KMS-11 (cell line): ENCODE measurements at regions not wholly inside any gene's neighbourhood (a gene's known extent, or its start where the extent isn't known, plus 50 kb on each side); places are given as distances from the start of the nearest gene placed in this dataset.
"Not testable (repeated sequence)": the region's sequence is repeated elsewhere in the genome, so short reads cannot be mapped to it uniquely, and the experiment has no call there.

ENCODE experiments used
- H2AFZ ChIP-seq: fragments of 200-600 bp; sonication (generic); 2 replicates; pipeline ENCODE4 v1.6.1; 2016; ENCODE audit warnings: antibody characterized with exemption, mixed run types, low read depth
- H3K27ac ChIP-seq: fragments of 200-600 bp; sonication (generic); 2 replicates; pipeline ENCODE4 v1.6.1; 2016; ENCODE audit warnings: mild to moderate bottlenecking, mixed run types
- H3K27me3 ChIP-seq: fragments of 200-600 bp; sonication (generic); 2 replicates; pipeline ENCODE4 v1.6.1; 2017; ENCODE audit warnings: mild to moderate bottlenecking, low read depth, mixed run types, moderate library complexity; ENCODE audit not compliant: insufficient read depth
- H3K36me3 ChIP-seq: fragments of 200-600 bp; sonication (generic); 2 replicates; pipeline ENCODE4 v1.6.1; 2017; ENCODE audit warnings: mild to moderate bottlenecking, mixed run types; ENCODE audit not compliant: insufficient read depth
- H3K4me1 ChIP-seq: fragments of 200-600 bp; sonication (generic); 2 replicates; pipeline ENCODE4 v1.6.1; 2016; ENCODE audit warnings: mild to moderate bottlenecking, low read depth, mixed run types; ENCODE audit not compliant: poor library complexity, severe bottlenecking
- H3K4me2 ChIP-seq: fragments of 200-600 bp; sonication (generic); 2 replicates; pipeline ENCODE4 v1.7.0; 2016; ENCODE audit warnings: mild to moderate bottlenecking, mixed run types
- H3K4me3 ChIP-seq: fragments of 200-600 bp; sonication (generic); IDR thresholded peaks from 2 replicates; pipeline ENCODE4 v1.6.1; 2017; ENCODE audit warnings: low read depth, low read length, mixed read lengths; ENCODE audit not compliant: insufficient read depth
- H3K79me2 ChIP-seq: fragments of 200-600 bp; sonication (generic); 2 replicates; pipeline ENCODE4 v1.6.1; 2016; ENCODE audit warnings: low read depth, mixed run types; ENCODE audit not compliant: insufficient read depth
- H3K9ac ChIP-seq: fragments of 200-600 bp; sonication (generic); 2 replicates; pipeline ENCODE4 v1.6.1; 2016; ENCODE audit warnings: mild to moderate bottlenecking, mixed run types
- H4K20me1 ChIP-seq: fragments of 200-600 bp; sonication (generic); 2 replicates; pipeline ENCODE4 v1.6.1; 2016; ENCODE audit warnings: mild to moderate bottlenecking, mixed run types; ENCODE audit not compliant: insufficient read depth
- CTCF ChIP-seq: fragments of 200-600 bp; sonication (generic); conservative IDR thresholded peaks from 2 replicates; pipeline ENCODE4 v1.6.1; 2017; ENCODE audit warnings: low read depth, mild to moderate bottlenecking, antibody characterized with exemption, low read length, moderate library complexity, mixed read lengths

GRCh38 chr2:53490659-53491058 is 276.9 kb upstream of the CHAC2 start:
- H3K36me3 ChIP-seq, result no peaks in the 10 kb centered on the region
- H2AFZ ChIP-seq, result no peak overlapping the region
- no peaks in the 10 kb centered on the region for H3K27me3 ChIP-seq
- H3K27ac ChIP-seq, result no peak overlapping the region
- H3K4me3 ChIP-seq, result no peak overlapping the region
- no peaks in the 10 kb centered on the region for H3K4me1 ChIP-seq
- no peak overlapping the region for H3K9ac ChIP-seq
- TF ChIP-seq CTCF, result no peak
- no peaks in the 10 kb centered on the region for H4K20me1 ChIP-seq
- no peak overlapping the region for H3K4me2 ChIP-seq
- no peaks in the 10 kb centered on the region for H3K79me2 ChIP-seq

- H4K20me1 ChIP-seq, H3K9ac ChIP-seq, H3K4me3 ChIP-seq, H3K4me1 ChIP-seq, H3K79me2 ChIP-seq, H3K27me3 ChIP-seq, H2AFZ ChIP-seq, H3K27ac ChIP-seq, H3K36me3 ChIP-seq, H3K4me2 ChIP-seq: not testable (repeated sequence)
These were observed 281.3 kb upstream of the CHAC2 start for GRCh38 chr2:53486185-53486899.

- Histone ChIP-seq H2AFZ (no peak overlapping the region), H3K4me2 (no peak overlapping the region), H3K4me3 (no peak overlapping the region), H3K27ac (no peak overlapping the region), H3K79me2 (no peaks in the 10 kb centered on the region), H3K36me3 (no peaks in the 10 kb centered on the region), H3K27me3 (no peaks in the 10 kb centered on the region), H4K20me1 (no peaks in the 10 kb centered on the region), H3K9ac (no peak overlapping the region), H3K4me1 (no peaks in the 10 kb centered on the region)
- no peak for TF ChIP-seq CTCF
These were observed 282.4 kb upstream of the CHAC2 start for GRCh38 chr2:53485021-53485728.

GRCh38 chr2:53484531-53484930 is 283.1 kb upstream of the CHAC2 start:
- no peak for TF ChIP-seq CTCF
- Histone ChIP-seq H3K27ac (no peak overlapping the region), H3K4me1 (no peaks in the 10 kb centered on the region)

GRCh38 chr2:53477517-53477916 is 290.1 kb upstream of the CHAC2 start:
- Histone ChIP-seq H2AFZ (no peak overlapping the region), H4K20me1 (no peaks in the 10 kb centered on the region), H3K4me2 (no peak overlapping the region), H3K27ac (no peak overlapping the region), H3K27me3 (no peaks in the 10 kb centered on the region), H3K36me3 (no peaks in the 10 kb centered on the region), H3K9ac (no peak overlapping the region), H3K79me2 (no peaks in the 10 kb centered on the region), H3K4me1 (no peaks in the 10 kb centered on the region), H3K4me3 (no peak overlapping the region)
- TF ChIP-seq CTCF, result no peak

More at GRCh38 chr2:53484531-53484930, 283.1 kb upstream of the CHAC2 start:
- no peak overlapping the region for H3K4me2 ChIP-seq
- no peaks in the 10 kb centered on the region for H3K27me3 ChIP-seq
- no peak overlapping the region for H2AFZ ChIP-seq
- H3K36me3 ChIP-seq, result no peaks in the 10 kb centered on the region
- no peak overlapping the region for H3K9ac ChIP-seq
- no peaks in the 10 kb centered on the region for H3K79me2 ChIP-seq
- H4K20me1 ChIP-seq, result no peaks in the 10 kb centered on the region
- no peak overlapping the region for H3K4me3 ChIP-seq
